ENCODE measurements at regions not wholly inside any gene's neighbourhood (a gene's known extent, or its start where the extent isn't known, plus 50 kb on each side); places are given as distances from the start of the nearest gene placed in this dataset.

GRCh38 chr6:134708079-134708478 is 241.8 kb downstream of the ALDH8A1 start (continued):
- TF ChIP-seq USF2 (IDR thresholded peaks at IDR 0.05; ENCODE audit: low read length) = no peak
